GM13977 (cell line): ENCODE measurements at regions not wholly inside any gene's neighbourhood (a gene's known extent, or its start where the extent isn't known, plus 50 kb on each side); places are given as distances from the start of the nearest gene placed in this dataset.

ENCODE experiments used
- DNase-seq: peaks from one replicate; pipeline ENCODE4 v3.0.0; 2012; ENCODE audit warnings: low spot score
- CTCF ChIP-seq: IDR thresholded peaks from 2 replicates; pipeline ENCODE4 v1.5.1; 2012; ENCODE audit warnings: mild to moderate bottlenecking, control low read depth; ENCODE audit not compliant: insufficient read depth; ENCODE audit errors: extremely low read depth, missing control alignments
- in situ Hi-C: fragments of 300-500 bp; cut with MboI; formaldehyde crosslinking; loops from one replicate; pipeline ENCODE4 v1.12.0; 2022; ENCODE audit warnings: low sequenced_read_pairs, low pct_unique_long_range_greater_than_20kb, mixed read lengths, inconsistent platforms; ENCODE audit not compliant: unreplicated experiment

DNA sequence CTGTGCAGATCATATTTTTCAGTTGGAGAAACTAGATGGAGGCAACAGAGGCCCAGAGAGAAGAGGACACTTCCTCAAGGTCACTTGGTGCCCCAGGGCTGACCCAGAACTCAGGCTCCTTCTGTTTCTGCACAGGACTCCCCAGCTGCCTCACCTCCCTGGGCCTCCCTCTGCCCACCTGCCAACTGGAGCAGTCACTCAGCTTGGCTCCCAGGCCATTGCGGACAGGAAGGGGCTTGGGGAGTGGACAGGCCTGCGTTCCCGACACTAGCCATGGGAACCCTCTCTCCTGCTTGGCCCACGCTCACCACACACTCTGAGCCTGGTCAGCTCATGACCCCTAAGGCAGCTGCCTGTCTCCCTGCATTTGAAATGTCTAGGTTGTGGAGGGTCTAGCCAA is 78.1 kb upstream of the BRD7 start:
- in situ Hi-C loops: no loop called here
- no peak for TF ChIP-seq CTCF
- no peak for DNase-seq

DNA sequence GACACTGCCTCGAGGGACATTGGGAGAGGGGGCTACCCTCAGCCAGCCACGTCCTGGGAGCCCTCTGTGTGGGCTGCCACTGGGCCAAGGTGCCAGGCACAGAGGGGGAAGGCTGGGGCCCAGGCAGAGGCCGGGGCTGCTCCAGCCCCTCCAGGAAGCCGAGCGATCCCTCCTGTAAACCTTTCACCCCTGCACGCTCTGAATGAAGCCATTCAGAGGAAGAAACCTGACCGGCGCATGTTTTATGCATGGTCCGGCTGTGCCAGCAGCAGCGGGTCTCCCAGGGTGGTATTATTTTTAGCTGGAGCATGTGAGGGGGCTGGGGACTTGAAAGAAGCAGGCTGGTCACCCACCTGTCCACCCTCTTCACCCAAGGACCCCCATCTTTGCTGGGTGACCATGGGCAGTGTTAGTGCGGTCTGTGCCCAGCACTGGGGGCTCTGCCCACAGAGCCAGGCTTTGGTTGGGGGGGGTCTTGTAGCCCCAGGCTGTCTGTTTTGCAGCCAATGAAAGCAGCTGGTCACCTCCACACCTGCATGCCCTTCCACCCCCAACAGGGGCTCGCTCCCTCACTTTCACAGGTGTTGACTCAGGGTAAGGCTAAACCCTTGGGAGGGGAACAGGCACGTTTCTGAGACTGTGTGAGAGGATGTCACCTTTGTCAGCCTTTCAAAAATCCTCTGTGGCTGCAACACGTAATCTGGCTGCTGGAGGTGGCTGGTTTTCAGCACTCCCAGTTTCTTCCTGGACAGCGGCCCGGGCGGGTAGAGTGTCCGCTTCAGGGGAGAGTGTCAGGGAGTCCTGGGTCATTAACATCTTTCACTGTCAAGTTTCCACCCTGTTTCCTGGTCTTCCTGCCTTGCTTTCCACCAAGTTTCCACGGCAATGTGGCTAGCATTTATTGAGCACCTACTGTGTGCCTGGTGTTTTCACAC is 77.1 kb upstream of the BRD7 start:
- no peak for TF ChIP-seq CTCF
- DNase-seq: no peak
- in situ Hi-C loops: no loop called here

DNA sequence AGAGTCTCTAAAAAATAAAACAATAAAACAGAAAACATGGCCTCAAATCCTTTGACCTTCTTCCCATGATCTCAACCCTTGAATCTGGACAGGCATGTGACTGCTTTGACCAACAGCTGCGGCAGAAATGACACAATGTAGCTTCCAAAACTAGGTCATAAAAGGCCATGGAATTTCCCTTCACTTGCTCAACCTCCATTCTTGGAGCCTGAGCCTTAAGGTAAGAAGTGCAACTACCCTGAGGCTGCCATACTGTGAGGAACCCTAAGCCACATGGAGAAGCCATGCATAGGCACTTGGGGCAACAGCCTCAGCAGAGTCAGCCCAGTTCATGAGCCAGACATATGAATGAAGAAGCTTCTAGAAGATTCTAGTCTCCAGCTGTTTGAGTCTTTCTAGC is 75.7 kb upstream of the BRD7 start:
- TF ChIP-seq CTCF: no peak
- no peak for DNase-seq
- in situ Hi-C loops: no loop called here

DNA sequence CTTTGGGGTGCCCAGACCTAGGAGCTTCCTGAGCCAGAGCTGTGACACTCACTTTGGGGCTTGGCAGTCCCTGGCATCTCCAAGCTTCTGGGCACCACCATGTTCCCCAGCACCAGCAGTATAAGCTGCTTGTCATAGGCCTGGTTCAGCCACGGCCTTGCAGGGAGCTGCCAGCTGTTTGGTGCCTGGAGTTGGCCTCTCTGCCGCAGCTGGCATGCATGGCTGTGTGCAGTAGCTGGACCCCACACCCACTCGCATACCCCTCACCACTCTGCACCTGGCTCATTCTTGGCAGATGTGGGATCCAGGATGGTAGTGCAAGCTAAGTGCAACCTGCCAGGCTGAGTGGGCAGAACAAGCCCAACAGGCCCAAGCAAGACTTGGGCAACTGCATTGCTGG is 73.4 kb upstream of the BRD7 start:
- no peak for DNase-seq
- in situ Hi-C loops: no loop called here
- TF ChIP-seq CTCF: no peak

- no peak for DNase-seq
- TF ChIP-seq CTCF: no peak
- in situ Hi-C loops: no loop called here
Measured at GRCh38 chr16:50441486-50442157, 72.8 kb upstream of the BRD7 start.

DNA sequence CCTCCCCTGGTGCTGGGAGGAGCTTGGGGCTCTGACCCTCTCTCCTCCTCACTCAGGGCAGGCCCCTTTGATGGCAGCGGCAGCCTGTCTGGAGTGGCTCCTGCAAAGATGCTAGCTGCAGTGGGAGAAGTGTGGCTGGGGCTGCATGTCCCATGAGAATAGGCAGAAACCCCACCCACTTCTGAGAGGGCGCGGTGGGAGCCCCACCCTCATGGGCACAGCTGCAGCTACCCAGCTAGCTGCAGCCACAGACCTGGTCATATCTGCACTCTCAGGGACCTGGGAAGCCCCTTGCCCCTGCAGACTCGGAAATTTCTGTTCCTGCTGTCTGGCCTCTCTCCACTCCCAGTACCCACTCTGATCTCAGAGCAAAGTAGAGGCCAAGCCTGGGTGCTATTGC is 72.2 kb upstream of the BRD7 start:
- DNase-seq: no peak
- in situ Hi-C loops: no loop called here
- TF ChIP-seq CTCF: no peak
